ENCODE measurements at regions not wholly inside any gene's neighbourhood (a gene's known extent, or its start where the extent isn't known, plus 50 kb on each side); places are given as distances from the start of the nearest gene placed in this dataset.

DNA sequence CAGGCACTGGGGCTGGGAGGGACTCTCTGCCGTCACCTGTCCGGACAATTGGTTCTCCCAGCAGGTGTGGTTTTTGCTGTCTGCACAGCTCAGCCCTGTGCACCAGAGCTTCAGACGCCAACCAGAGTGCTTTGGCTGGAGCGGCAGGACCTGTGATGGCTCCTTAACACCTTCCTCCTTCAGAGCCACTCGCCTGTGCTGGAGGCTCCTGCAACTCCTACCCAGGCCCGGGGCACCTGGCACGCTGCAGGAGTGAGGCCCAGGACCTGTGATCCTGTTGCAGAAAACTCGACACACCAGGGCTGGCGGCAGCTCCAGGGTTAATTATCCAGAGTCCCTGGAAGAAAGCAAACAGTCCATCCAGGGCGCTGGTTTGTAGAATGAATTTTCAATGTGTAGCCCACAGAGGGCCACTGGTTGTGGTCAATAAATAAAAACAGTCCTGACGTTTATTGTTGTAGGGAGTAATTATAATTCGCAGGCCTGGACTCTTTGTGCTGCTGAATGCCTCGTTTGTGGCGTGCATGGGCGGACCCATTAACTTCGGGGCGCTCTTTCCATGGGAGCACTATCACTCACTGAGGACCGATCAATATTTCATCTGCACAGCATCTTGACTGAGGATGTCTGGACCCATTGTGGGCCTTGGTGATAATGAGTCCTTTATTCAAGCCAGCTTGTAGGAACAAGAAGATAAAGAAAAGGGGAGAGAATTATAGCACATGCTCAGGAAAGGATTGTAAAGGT is 339.7 kb upstream of the IRX4 start:
- DNase-seq: no peak

DNA sequence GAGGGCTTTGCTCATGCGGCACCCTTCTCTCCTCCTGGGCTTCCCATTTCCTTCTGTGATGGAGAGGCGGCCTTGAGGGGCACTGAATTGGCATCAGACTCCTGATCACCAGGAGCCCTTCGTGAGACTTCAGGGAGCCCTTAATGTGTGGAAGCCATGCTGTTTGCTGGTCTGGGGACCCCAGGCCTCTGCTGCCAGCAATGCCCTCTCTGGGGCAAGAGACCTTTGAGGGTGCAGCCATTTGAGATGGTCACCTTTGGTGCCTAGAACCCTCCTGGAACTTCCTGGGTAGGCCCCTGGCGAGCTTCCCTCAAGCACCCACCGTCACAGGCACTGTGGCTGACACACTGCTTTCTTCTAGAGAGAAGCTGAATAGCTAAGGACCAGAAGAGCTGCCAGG is 338.7 kb upstream of the IRX4 start:
- no peak for DNase-seq

DNA sequence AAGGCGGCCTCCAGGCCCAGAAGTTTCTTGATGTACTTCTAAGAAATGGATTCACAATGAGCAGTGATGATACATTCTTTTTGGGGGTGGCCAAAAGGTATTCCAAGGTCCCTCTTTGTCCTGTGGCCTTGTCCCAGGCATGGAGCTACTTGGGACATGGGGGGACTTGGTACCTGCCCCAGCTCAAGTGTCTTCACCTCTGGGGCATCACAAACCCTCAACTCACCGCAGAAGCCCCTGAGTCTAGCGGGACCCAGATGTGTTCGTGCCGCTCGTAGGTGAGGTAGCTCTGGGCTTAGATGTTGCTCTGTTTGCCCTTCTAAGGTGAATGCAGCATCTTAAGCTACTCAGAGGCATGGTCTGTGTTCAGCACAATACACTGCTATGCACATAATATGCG is 338.0 kb upstream of the IRX4 start:
- DNase-seq: no peak

DNA sequence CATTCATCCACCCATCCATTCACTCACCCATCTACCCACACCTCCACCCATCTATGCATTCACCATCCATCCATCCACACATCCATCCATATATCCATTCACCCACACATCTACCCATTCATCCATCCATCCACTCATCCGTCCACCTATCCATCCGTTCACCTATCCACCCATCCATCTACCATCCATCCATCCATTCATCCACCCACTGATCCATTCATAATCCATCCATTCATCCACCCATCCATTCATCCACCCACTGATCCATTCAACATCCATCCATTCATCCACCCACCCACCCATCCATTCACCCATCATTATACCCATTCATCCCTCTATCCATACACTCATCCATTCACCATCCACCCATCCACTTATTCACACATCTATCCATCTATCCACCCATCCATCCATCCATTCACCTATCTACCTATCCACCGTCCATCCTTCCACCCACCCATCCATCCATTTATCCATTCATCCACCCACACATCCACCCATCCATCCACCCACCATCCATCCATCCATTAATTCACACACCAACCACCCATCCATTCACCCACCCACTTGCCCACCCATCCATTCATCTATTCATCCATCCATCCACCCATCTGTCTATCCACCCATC is 336.5 kb upstream of the IRX4 start:
- no peak for DNase-seq

DNA sequence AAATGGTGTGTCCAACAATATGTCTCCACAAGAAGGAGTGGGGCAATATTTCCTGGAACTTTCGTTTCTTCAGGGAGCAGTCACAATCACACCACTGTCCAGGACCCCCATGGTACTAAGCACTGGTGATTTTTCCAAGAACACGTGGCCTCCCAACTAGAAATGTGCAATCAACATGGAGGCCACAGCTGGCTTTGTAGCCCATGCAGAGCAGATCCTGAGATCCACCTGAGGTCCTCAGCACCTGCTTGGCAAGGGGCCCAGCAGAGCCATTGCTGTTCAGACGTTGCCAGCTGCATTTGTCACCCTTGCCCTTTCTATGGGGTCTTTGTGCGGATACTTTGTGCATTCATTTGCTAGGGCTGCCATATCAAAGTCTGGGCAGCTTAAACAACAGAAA is 334.5 kb upstream of the IRX4 start:
- no peak for DNase-seq

DNA sequence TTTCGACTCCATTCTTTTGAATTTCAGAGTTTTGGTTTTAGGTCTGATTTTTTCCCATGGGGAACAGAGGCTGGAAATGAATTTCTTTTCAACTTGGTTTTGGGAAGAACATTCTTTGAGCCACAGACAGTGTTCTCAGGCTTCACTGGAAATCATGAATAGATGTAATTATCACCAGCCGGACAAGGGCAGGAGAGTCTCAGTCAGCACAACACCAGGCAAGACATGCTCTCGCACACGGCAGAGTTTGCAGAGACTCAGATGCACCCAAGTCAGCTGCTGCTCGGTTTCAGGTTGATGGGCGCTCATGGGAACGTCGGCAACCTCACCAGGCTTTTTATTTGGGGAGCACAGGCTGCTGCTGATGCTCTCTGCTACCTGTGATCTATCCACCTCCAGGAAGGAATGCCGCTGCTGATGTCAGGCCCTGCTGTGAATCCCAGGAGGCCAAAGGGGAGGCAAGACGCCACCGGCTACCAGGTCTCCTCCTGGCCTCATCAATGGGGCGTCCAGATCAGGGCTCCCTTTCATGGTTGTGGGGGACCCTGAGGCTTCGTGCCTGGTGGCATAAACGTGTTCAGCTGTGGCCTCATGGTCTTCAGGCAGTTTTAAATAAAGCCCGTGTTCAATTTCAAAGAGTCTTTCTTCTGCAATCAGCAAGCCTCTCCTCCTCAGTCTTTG is 332.3 kb upstream of the IRX4 start:
- no peak for DNase-seq

DNA sequence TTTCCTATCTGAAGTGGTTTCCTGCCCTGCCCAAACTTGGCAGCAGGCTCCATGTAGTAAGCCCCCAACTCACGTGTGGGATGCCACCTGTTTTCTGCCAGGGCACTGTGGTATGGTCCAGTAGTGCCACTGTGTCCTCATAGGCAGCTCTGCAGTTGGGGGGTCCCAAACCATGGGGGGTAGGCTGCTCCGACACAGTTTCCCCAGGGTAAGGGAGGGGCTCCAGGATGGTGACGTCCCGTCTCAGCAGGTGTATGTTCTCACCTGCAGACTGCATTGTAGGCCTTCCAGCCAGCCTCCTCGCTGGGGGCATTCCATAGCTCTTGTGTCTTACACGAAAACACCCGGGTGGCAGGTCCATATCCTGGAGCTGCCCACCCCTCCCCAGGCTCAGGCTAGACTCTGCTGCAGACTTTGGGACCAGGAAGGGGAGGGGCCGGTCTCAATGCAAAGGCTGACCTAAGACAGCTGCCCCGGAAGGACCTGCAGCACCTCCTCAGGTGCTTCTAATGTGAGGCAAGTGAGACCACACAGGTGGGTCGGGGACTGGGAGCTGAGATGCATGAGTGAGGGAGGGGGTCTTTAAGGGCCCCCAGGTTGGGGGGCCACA is 330.5 kb upstream of the IRX4 start:
- no peak for DNase-seq

DNA sequence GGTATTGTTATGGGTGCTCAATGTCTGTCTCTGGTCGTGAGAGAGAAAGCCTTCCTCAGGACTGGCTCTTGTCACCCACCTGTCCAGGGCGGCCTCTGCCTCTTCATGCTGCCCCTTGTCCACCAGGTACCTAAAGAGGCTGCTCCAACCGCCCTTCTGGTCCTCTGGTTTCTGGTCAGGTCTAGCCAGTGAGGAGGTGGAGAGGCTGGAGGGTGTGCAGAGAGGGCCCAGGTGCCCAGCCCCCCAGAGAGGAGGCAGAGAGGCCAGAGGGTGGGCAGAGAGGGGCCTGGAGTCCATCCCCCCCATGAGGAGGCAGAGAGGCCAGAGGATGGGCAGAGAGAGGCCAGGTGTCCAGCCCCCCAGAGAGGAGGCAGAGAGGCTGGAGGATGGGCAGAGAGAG is 329.8 kb upstream of the IRX4 start:
- no peak for DNase-seq

DNA sequence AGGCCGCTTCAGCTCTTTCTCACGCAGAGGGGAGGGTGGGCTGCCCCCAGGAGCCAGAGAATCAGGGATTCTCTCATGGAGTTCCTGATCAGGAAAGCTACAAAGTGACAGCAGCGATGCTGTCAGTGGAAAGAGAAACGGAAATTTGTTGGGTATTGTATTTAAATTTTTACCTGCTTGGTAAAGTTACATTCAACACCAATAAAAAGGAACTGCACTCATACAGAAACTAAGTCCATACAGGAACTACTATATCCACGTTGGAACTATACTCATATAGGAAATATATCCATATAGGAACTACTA is 325.5 kb upstream of the IRX4 start:
- no peak for DNase-seq

DNA sequence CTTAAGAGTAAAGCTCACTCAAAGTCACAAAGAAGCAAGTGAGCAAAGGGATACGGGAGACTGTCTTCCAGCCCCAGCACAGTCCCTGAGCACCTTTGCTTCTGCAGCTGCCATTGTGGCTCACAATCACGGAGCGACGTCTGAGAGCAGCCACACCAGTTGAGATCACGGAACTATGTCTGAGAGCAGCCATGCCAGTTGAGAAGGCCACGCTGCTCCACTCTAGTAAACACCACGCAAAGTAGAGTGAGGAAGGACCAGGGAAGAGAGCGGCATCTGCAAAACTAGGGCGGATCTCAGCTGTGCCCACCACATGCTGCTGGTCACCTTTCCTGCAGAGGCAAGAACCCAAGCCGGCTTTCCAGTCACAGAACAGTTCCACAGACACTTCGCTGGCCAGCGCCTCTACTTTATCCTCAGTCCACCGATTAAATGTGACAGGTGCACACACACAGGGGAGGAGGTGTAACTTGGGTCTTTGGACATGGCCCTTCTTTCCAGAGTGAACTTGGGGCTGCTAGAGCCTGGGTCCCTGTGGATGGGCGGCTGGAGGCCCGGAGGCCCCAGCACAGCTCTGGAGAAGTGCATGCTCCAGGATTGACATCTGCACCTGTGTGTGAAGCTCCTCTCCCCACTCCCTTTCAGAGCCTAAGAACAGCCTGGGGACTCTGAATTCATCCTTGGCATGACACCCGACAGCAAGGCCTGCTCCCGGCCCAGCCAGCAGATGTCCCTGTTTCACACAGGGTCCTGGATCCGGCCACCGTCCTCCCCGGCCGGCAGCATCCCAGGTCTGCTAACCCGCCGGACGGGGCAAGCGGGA is 324.9 kb upstream of the IRX4 start:
- DNase-seq: no peak

DNA sequence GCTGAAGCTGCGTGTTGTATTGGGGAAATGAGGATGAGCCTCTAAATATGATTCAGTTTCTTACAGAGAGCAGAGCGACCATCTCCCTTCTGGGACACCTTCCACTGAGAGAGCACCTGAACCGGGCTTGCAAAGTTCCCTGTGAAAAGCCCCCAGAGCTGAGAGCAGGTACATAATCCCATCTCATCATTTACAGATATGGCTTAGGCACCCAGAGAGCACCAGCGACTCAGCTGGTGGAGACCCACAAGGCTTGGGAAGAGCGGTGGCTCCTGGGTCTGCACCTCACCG is 324.3 kb upstream of the IRX4 start:
- DNase-seq: no peak

DNA sequence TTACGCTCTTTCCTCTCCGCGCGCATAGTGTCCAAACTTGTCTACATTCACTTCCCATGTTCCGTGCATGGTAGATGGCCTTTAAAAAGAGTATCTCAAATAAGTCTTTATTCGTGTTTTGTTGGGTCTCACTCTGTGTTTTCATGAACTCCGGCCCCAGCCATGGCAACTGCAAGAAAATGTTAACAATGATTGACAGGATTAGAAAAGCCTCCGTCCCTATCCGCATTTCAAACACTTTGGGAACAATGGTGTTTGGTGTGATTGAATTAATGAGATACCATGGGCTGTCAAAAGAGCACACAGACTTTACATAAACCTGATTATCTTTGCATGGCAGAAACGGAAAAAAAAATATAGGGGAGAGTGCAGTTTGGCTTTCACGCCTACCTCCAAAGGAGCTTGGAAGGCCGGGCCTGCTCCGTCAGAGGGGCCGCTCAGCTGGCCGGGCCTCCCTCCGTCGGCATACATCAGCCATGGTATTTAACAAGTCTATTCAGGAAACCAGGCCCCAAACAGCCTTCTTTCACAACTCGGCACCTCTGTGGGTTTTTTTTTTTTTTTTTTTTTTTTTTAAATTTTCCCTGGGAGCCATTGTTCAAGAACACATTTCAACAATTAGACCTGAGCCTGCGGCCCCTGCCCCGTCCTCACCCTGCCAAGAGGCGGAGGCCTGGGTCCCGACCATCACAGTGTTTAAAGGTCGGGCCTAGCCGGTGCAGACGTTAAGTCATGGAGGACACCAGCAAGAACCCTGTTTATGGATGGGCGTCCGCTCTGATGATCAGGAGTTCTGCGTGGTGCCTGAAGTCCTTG is 323.8 kb upstream of the IRX4 start:
- DNase-seq: no peak

DNA sequence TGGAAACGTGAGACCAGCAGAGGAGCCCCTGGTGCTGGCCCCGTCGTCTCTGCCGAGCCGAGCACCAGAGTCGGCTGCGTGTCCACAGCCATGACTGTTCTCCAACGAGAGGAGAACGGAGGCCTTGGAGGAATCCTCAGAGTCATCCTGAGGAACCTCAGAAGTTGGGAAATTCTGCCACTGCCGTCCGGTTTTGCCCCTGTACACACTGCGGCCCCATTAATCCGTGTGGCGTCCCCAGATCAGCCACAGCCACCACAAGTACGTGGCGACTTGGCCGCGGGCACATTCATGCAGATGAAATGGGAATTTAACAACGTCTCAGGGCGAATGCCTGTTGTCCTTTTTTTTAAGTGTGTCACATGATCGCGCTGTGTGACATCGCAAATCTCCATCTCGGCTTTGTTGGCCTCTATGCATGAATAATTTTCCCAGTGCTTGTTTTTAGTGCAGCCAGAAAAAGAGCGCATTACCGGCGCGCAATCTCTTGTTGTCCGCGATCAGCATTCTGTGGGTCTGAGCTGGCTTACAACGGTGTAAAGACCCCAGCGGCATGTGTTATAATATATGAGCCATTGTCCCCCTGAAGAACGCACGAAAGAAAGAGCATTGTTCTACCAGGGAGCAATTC is 323.0 kb upstream of the IRX4 start:
- DNase-seq: no peak

DNA sequence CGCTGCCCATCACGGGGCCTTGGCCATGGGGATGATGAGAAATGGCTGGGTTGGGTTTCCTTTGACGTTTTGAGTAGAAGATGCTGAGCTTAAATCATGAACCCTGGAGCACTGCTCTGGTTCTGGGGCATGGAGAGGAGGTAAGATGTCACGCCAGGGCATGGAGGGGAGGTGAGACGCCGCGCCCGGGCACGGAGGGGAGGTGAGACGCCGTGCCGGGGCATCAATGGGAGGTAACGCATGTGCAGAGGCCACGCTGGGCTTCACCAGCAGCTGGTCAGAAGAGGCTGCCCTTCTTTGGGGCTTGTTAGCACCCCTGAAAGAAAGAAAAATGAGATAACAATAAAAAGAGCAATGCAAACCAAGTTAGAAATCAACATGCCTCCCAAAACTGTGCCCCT is 322.5 kb upstream of the IRX4 start:
- DNase-seq: no peak

DNA sequence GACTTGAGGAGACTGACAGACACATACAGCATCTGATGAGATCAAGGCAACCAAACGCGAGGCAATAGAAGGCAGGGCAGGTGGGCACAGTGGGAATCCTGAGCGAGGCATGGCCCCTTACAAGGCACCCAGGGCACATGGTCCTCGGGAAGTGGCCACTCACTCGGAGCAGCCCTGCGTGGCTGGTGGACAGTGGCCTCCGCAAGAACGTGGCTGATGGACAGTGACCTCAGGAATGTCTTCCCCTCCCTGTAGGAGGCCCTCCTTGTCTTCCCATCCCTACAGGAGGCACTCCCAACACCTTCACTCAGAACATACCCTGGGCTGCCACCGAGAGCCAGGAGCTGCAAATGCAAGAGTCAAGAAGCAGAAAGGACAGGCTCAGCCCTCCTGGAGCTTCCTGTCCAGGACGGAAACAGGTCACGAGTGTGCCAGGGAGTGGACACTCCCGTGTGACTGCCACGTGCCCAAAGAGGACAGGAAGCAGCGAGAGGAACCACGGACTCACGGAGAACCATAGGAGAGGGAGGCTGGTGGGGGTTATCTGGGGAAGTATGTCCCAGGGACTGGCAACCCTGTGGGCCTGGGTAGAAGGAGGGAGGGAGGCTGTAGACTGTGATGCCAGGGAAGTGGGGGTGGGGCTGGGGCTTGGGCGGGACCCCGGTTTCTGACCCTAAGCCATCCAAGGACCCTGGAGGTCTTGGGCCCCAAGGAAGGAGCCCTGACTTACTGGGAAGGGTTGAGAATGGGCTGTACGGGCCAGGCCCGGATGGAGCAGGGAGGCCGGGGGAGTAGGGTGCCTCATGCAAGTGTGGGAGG is 321.9 kb upstream of the IRX4 start:
- DNase-seq: no peak

DNA sequence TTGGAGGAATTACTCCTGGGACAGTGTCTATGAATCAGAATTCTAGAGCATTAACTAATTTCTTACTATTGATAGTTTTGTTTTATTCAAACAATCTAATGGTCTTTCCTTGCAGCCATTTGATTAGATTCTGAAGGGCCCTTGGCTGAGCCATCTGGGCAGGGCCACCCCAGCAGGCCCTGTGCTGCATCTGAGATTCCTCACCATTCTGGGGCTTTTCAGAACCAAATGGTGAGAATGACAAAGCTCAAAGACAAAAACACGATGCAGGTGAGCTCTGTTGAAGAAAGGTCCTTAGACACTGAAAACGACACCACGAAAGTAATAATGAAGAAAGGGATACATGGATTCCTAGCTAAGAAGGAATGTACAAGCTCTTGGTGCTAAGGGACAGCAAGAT is 321.0 kb upstream of the IRX4 start:
- no peak for DNase-seq

DNA sequence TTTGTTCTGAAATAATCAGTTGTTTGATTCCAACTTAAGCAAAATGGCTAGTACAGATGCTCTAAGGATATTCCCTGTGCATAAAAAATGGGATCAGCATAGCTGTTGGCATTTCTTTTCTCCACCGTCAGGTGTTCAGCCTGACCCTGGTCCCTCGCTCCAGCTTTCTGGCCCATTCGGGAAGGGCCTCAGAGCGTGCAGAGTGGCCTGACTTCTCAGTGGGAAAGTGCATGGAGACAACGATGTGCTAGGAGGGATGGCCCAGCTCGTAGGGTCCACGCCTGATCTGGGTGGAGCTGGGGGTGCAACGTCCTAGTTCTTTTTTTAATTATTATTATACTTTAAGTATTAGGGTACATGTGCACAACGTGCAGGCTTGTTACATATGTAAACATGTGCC is 319.1 kb upstream of the IRX4 start:
- no peak for DNase-seq

DNA sequence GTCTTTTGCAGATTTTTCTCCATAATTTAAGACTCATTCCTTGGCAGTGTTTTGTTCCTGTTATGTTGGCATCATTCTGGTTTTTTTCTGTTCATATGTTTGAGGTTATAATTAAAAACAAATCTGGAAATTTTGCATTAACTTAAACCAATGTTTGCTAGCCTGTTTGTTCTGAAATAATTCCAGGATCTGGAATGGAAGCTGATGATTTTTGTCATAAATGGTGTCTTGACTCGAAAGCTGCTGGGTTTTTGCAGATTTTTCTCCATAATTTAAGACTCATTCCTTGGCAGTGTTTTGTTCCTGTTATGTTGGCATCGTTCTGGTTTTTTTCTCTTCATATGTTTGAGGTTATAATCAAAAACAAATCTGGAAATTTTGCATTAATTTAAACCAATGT is 318.7 kb upstream of the IRX4 start:
- DNase-seq: no peak

DNA sequence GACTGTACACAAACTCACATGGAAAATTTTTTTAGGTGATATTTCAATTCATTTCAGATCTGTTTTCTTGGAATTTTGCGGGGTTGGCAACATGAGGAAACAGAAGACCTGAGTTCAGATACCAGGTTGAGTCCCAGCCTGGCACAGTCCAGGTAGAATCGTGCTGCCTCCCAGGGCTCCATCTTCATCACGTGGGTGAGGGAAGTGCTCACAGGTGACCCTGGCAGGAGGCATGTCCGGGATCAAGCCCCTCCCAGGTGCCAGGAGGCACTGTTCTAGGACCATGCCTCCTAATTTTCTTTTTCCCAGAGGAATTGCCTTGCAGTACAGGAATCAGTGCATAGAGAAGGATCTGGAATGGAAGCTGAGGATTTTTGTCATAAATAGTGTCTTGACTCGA is 318.3 kb upstream of the IRX4 start:
- DNase-seq: peak in 1 of 2 experiments; percentile 5

DNA sequence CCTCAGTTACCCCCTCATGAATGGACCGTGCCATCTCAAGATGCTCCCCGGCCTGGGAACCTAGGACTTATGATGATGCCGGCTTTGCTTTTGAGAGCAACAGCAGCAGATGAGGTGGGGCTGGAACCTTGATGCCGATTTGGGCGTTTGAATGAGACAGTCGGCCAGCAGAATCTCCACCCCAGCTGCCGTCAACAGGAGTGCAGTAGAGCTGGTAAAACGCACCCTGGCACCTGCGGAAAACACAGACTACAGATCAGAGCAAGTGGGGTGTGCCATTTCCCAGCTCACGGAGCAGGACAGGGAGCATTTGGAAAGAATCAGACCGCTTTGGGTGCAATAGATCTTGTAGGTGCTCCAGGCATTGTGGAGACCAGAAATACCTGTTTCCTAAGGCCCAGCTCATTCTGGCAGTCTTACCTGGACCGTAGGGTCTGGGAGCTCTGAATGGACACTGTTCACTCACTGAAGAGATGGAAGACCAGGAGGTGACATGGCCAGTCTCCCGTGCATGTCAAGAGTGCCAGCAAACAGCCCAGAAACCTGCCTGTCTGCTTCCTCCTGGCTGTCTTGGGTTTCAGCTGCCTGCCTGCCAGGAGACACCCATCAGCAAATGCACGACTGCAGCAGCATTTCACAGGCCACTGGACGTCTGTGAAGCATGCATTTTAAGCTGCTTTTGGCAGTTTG is 317.7 kb upstream of the IRX4 start:
- no peak for DNase-seq

DNA sequence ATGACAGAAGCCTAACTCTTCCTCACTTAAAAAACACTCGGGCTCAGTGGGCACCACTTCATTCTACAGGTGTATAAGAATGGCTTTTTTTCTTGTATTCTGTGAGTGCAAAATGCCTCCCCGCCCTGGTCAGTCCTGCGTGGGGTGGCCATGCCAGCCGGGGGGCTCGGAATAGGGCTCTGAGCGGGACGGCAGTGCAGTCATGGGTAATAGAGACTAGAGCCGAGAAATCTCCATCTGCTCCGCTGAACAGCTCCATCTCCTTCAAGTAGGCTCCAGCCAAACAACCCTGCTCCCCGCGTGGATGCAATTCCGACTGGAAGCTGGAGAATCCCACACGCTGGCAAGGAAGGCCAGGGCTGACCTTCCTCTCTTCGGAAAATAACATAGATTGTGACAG is 317.0 kb upstream of the IRX4 start:
- DNase-seq: no peak

Data from NCI-H187 (cell line).